DMS53 treated with DMSO at 0.1 percent for 48 hours (cell line): ENCODE measurements at regions not wholly inside any gene's neighbourhood (a gene's known extent, or its start where the extent isn't known, plus 50 kb on each side); places are given as distances from the start of the nearest gene placed in this dataset.

ENCODE experiments used
- DNase-seq: peaks from one replicate; lab custom pipeline; 2025; ENCODE audit not compliant: unreplicated experiment; lab: John Stamatoyannopoulos, UW

GRCh38 chr2:31469648-31470047 lies 55.1 kb upstream of the XDH start:
- no peak for DNase-seq

- DNase-seq: peak; percentile 38
These were observed 52.9 kb upstream of the XDH start for GRCh38 chr2:31467426-31467825.
